ENCODE measurements at regions not wholly inside any gene's neighbourhood (a gene's known extent, or its start where the extent isn't known, plus 50 kb on each side); places are given as distances from the start of the nearest gene placed in this dataset.

DNA sequence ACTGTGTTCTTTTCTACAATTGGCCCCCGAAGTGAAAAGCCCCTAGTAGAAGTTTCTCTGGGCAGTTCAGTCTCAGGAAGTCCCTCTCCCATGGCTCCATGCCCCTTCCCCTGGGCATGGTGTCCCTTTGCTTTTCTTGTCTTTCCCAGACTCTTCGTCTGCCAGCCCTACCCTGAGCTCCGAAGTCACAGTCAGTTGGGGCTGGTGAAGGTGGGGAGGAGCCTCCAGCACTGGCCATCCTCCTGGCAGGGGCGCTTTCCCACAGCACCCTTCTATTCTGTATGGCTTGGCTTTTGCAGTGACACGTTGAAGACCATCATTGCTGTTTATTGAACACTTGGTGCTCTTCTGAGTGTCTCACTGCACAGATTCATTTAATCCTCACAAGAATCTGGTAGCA lies 195.1 kb upstream of the CADM1 start:
- TF ChIP-seq, protein P1, sequence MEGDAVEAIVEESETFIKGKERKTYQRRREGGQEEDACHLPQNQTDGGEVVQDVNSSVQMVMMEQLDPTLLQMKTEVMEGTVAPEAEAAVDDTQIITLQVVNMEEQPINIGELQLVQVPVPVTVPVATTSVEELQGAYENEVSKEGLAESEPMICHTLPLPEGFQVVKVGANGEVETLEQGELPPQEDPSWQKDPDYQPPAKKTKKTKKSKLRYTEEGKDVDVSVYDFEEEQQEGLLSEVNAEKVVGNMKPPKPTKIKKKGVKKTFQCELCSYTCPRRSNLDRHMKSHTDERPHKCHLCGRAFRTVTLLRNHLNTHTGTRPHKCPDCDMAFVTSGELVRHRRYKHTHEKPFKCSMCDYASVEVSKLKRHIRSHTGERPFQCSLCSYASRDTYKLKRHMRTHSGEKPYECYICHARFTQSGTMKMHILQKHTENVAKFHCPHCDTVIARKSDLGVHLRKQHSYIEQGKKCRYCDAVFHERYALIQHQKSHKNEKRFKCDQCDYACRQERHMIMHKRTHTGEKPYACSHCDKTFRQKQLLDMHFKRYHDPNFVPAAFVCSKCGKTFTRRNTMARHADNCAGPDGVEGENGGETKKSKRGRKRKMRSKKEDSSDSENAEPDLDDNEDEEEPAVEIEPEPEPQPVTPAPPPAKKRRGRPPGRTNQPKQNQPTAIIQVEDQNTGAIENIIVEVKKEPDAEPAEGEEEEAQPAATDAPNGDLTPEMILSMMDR (IDR thresholded peaks at IDR 0.05; ENCODE audit: borderline replicate concordance, insufficient read depth, low read depth, low read length), result no peak
- no peak overlapping the region for H3K4me3 ChIP-seq (ENCODE audit: low read depth, low read length)

DNA sequence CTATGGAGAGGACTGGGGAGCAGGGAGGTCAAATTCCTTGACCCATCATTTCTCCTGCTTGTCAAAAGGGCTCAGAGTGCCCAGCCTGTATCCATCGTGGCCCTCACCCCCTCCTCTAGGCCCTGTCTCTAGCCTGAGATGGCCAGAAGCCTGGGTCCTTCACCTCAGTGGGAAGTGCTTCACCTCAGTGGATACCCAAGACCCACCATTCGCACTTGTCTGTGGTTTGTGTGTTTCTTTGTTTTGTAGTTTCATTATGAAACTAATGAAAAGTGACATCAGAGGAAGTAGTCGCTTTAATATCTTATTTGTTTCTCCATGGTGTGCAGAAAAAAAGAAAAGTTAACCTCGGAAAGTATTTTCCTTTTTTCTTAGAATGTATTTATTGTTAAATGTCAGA lies 194.0 kb upstream of the CADM1 start:
- TF ChIP-seq, protein P1 (IDR thresholded peaks at IDR 0.05; ENCODE audit: borderline replicate concordance, insufficient read depth, low read depth, low read length), result no peak
- no peak overlapping the region for H3K4me3 ChIP-seq (ENCODE audit: low read depth, low read length)

GRCh38 chr11:115696563-115696962 lies 192.3 kb upstream of the CADM1 start:
- TF ChIP-seq, protein P1 (IDR thresholded peaks at IDR 0.05; ENCODE audit: borderline replicate concordance, insufficient read depth, low read depth, low read length), result no peak
- no peak overlapping the region for H3K4me3 ChIP-seq (ENCODE audit: low read depth, low read length)

- TF ChIP-seq, protein P1 (IDR thresholded peaks at IDR 0.05; ENCODE audit: borderline replicate concordance, insufficient read depth, low read depth, low read length), result no peak
- no peak overlapping the region for H3K4me3 ChIP-seq (ENCODE audit: low read depth, low read length)
These were observed 191.6 kb upstream of the CADM1 start for GRCh38 chr11:115695677-115696364.

- TF ChIP-seq, protein P1 (IDR thresholded peaks at IDR 0.05; ENCODE audit: borderline replicate concordance, insufficient read depth, low read depth, low read length), result no peak
These were observed 188.8 kb upstream of the CADM1 start for GRCh38 chr11:115693002-115693401.

GRCh38 chr11:115691030-115691429 lies 186.8 kb upstream of the CADM1 start:
- TF ChIP-seq, protein P1 (IDR thresholded peaks at IDR 0.05; ENCODE audit: borderline replicate concordance, insufficient read depth, low read depth, low read length), result no peak
- H3K4me3 ChIP-seq (ENCODE audit: low read depth, low read length), result no peak overlapping the region

More at GRCh38 chr11:115693002-115693401, 188.8 kb upstream of the CADM1 start:
- no peak overlapping the region for H3K4me3 ChIP-seq (ENCODE audit: low read depth, low read length)

DNA sequence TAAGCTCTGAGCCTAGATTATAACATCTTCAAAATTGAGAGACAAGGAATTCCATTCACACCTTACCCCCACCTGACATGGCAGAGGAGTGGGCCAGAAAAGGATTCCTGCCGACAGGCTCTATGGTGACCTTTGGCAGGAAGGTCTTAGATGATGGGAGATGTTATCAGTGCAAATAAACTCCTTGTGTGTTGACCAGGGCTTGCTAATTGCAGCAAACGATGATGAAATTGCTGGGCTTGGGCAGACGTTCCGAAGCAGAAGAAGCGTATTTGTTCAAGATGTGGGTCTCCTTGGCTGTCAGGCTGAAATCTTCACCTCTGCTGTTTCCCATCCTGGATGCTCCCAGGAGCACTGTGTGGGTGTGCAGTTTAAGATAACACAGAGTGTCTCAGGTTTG lies 183.7 kb upstream of the CADM1 start:
- H3K4me3 ChIP-seq (ENCODE audit: low read depth, low read length), result no peak overlapping the region
- TF ChIP-seq, protein P1 (IDR thresholded peaks at IDR 0.05; ENCODE audit: borderline replicate concordance, insufficient read depth, low read depth, low read length), result no peak

Measured in GM12875 (cell line).